ENCODE measurements at regions not wholly inside any gene's neighbourhood (a gene's known extent, or its start where the extent isn't known, plus 50 kb on each side); places are given as distances from the start of the nearest gene placed in this dataset.

- Histone ChIP-seq H3K4me1 (ENCODE audit: control insufficient read depth in 1 of 2, insufficient read depth in 2 of 2, low read length in 2 of 2) (no peaks in the 10 kb centered on the region), H2AFZ (ENCODE audit: low read depth, low read length, poor library complexity, severe bottlenecking) (no peak overlapping the region), H3K9ac (ENCODE audit: low read length) (no peak overlapping the region), H3K4me3 (replicated peaks in 1 of 2; ENCODE audit: low read depth in 1 of 2, low read length in 2 of 2) (no peak overlapping the region), H3K79me2 (ENCODE audit: insufficient read depth, low read length) (no peaks in the 10 kb centered on the region), H3K9me2 (ENCODE audit: insufficient read depth) (no peaks in the 10 kb centered on the region), H3K9me3 (ENCODE audit: control insufficient read depth in 1 of 2, insufficient read depth in 1 of 2, low read depth in 1 of 2, low read length in 2 of 2) (no peaks in the 10 kb centered on the region), H3K27ac (ENCODE audit: low read depth, low read length) (no peak overlapping the region), H4K20me1 (ENCODE audit: insufficient read depth) (no peaks in the 10 kb centered on the region), H3K27me3 (ENCODE audit: insufficient read depth, low read length) (peaks cover 53% of the 10 kb centered on the region), H3K36me3 (ENCODE audit: control insufficient read depth in 1 of 2, insufficient read depth in 2 of 2, low read length in 2 of 2) (no peaks in the 10 kb centered on the region), H3K4me2 (ENCODE audit: low read length) (no peak overlapping the region)
- POLR2A ChIA-PET = no interaction called here
- BruUV-seq (replicated peaks) = no TSS peak
- TF ChIP-seq EZH2phosphoT487 (IDR thresholded peaks at IDR 0.05; ENCODE audit: borderline replicate concordance) (no peak), TCF7L2 (IDR thresholded peaks at IDR 0.05; ENCODE audit: borderline replicate concordance, extremely low read depth, insufficient read depth, insufficient read length) (no peak), SIN3A (IDR thresholded peaks at IDR 0.05; ENCODE audit: low read depth) (no peak), FOSL1 (IDR thresholded peaks at IDR 0.05; ENCODE audit: low read depth) (no peak), JUND (IDR thresholded peaks at IDR 0.05) (no peak), CBX3 (IDR thresholded peaks at IDR 0.05; ENCODE audit: low read depth) (no peak), CTCF (IDR thresholded peaks at IDR 0.05 in 2 of 3, conservative IDR thresholded peaks at IDR 0.05 in 1 of 3; ENCODE audit: borderline replicate concordance in 1 of 3, insufficient read depth in 1 of 3, low read depth in 2 of 3, low read length in 2 of 3) (no peak), REST (IDR thresholded peaks at IDR 0.05; ENCODE audit: low read depth) (no peak), POLR2AphosphoS5 (IDR thresholded peaks at IDR 0.05; ENCODE audit: low read depth, low read length) (no peak), EGR1 (IDR thresholded peaks at IDR 0.05; ENCODE audit: low read depth) (no peak), MAX (IDR thresholded peaks at IDR 0.05) (no peak), EZH2 (IDR thresholded peaks at IDR 0.05) (no peak), POLR2A (IDR thresholded peaks at IDR 0.05; ENCODE audit: borderline replicate concordance, extremely low read depth, insufficient read depth, insufficient read length) (no peak), ELF1 (IDR thresholded peaks at IDR 0.05; ENCODE audit: borderline replicate concordance, low read depth) (no peak), SRF (IDR thresholded peaks at IDR 0.05; ENCODE audit: low read depth) (no peak)
- RAD21 ChIA-PET (ENCODE audit: low non-redundant PET in 1 of 2, low total read pairs in 2 of 2, uncharacterized antibody in 2 of 2, unreplicated experiment in 2 of 2) = no interaction called here
- ATAC-seq (no peak), DNase-seq (ENCODE audit: low read depth, low spot score) (no peak)
- intact Hi-C loops (cut with micrococcal nuclease) = no loop called here
- CTCF ChIA-PET = no interaction called here
These were observed 477.8 kb upstream of the MKI67 start for GRCh38 chr10:128604025-128604424.
